ENCODE measurements at regions not wholly inside any gene's neighbourhood (a gene's known extent, or its start where the extent isn't known, plus 50 kb on each side); places are given as distances from the start of the nearest gene placed in this dataset.

- Histone ChIP-seq H4K8ac (ENCODE audit: extremely low read depth, insufficient read depth, low read length) (no peak overlapping the region), H3K4me2 (ENCODE audit: insufficient read depth in 1 of 2, low read depth in 2 of 2, low read length in 2 of 2) (no peak overlapping the region), H2AK5ac (ENCODE audit: low read depth, low read length) (no peak overlapping the region), H3K36me3 (ENCODE audit: control insufficient read depth in 2 of 4, insufficient read depth in 4 of 4, low read length in 3 of 4) (no peaks in the 10 kb centered on the region), H3K4ac (replicated peaks; ENCODE audit: insufficient read length, low read depth, low read length) (no peak overlapping the region), H3K14ac (ENCODE audit: insufficient read length) (no peak overlapping the region), H3K27me3 (replicated peaks in 1 of 4; ENCODE audit: control insufficient read depth in 3 of 4, extremely low read depth in 1 of 4, insufficient read depth in 3 of 4, low read length in 3 of 4) (no peaks in the 10 kb centered on the region), H4K91ac (replicated peaks; ENCODE audit: insufficient read length, low read length) (no peak overlapping the region), H3K79me2 (ENCODE audit: control insufficient read depth in 1 of 2, insufficient read depth in 2 of 2, low read length in 2 of 2) (no peaks in the 10 kb centered on the region), H2BK5ac (ENCODE audit: low read depth, low read length) (no peak overlapping the region), H2BK20ac (ENCODE audit: low read length) (no peak overlapping the region), H4K20me1 (replicated peaks in 1 of 2; ENCODE audit: control insufficient read depth in 1 of 2, insufficient read depth in 2 of 2, low read length in 2 of 2) (no peaks in the 10 kb centered on the region), H3K56ac (replicated peaks; ENCODE audit: insufficient read length, low read depth, low read length) (no peak overlapping the region), H2BK12ac (ENCODE audit: low read depth, low read length) (no peak overlapping the region), H3K23ac (ENCODE audit: insufficient read length) (no peak overlapping the region), H2BK15ac (ENCODE audit: low read length) (no peak overlapping the region), H4K5ac (ENCODE audit: insufficient read length, low read depth, low read length) (no peak overlapping the region), H3K23me2 (ENCODE audit: low read depth, low read length) (no peaks in the 10 kb centered on the region), H3K9ac (replicated peaks in 1 of 4; ENCODE audit: extremely low read depth in 1 of 4, low read depth in 3 of 4, low read length in 3 of 4) (no peak overlapping the region), H2BK120ac (replicated peaks; ENCODE audit: low read depth, low read length) (no peak overlapping the region), H3K18ac (ENCODE audit: extremely low read depth, low read length) (no peak overlapping the region), H3K9me3 (ENCODE audit: insufficient read depth in 2 of 2, low read depth in 1 of 2, low read length in 1 of 2) (no peaks in the 10 kb centered on the region), H3K79me1 (ENCODE audit: low read depth, low read length) (no peaks in the 10 kb centered on the region), H3K27ac (ENCODE audit: low read depth, low read length) (no peak overlapping the region), H2AFZ (ENCODE audit: low read length) (no peak overlapping the region), H3K4me1 (replicated peaks in 1 of 4; ENCODE audit: control insufficient read depth in 3 of 4, insufficient read depth in 4 of 4, low read length in 3 of 4) (no peaks in the 10 kb centered on the region), H3K4me3 (ENCODE audit: extremely low read depth in 1 of 4, insufficient read depth in 2 of 4, low read depth in 3 of 4, low read length in 4 of 4) (no peak overlapping the region)
- 93% methylated on average over 7 of the region's 7 CpGs; no CpG with 5 or more reads in 1 of the 2 experiments for WGBS, 2 experiments (ENCODE audit: extremely low coverage in 1 of 2, insufficient coverage in 1 of 2, insufficient read length in 1 of 2, insufficient replicate concordance in 2 of 2, low coverage in 1 of 2, low lambda C conversion rate in 2 of 2, missing lambda C conversion rate in 1 of 2)
- DNase-seq (ENCODE audit: low read depth in 1 of 2, low spot score in 2 of 2) (no peak), FAIRE-seq (no peak)
- ChIA-PET CTCF (ENCODE audit: partially characterized antibody) (no interaction called here), POLR2A (ENCODE audit: partially characterized antibody) (no interaction called here)
- TF ChIP-seq RFX5 (IDR thresholded peaks at IDR 0.05; ENCODE audit: borderline replicate concordance, low read depth, low read length) (no peak), NRF1 (IDR thresholded peaks at IDR 0.05; ENCODE audit: low read depth, low read length) (no peak), RXRA (IDR thresholded peaks at IDR 0.05; ENCODE audit: insufficient read depth, low read depth, low read length) (no peak), RBBP5 (IDR thresholded peaks at IDR 0.05; ENCODE audit: borderline replicate concordance, low read depth, low read length) (no peak), SIRT6 (IDR thresholded peaks at IDR 0.05; ENCODE audit: low read length) (no peak), POLR2A (IDR thresholded peaks at IDR 0.05; ENCODE audit: control extremely low read depth in 1 of 2, low read depth in 2 of 2, low read length in 2 of 2) (no peak), TAF7 (optimal IDR thresholded peaks at IDR 0.05; ENCODE audit: borderline replicate concordance, low read depth, low read length) (no peak), POU5F1 (IDR thresholded peaks at IDR 0.05; ENCODE audit: low read depth, low read length) (no peak), BCL11A (IDR thresholded peaks at IDR 0.05; ENCODE audit: low read depth in 2 of 2, low read length in 2 of 2) (no peak), POLR2AphosphoS5 (IDR thresholded peaks at IDR 0.05; ENCODE audit: low read depth, low read length) (no peak), EP300 (IDR thresholded peaks at IDR 0.05; ENCODE audit: borderline replicate concordance in 1 of 2, low read depth in 2 of 2, low read length in 2 of 2) (no peak), PHF8 (conservative IDR thresholded peaks at IDR 0.05; ENCODE audit: low read depth, low read length) (no peak), CHD2 (IDR thresholded peaks at IDR 0.05; ENCODE audit: low read length) (no peak)
- TF ChIP-seq, protein P1, sequence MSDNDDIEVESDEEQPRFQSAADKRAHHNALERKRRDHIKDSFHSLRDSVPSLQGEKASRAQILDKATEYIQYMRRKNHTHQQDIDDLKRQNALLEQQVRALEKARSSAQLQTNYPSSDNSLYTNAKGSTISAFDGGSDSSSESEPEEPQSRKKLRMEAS (IDR thresholded peaks at IDR 0.05), result no peak
- TF ChIP-seq, protein P2, sequence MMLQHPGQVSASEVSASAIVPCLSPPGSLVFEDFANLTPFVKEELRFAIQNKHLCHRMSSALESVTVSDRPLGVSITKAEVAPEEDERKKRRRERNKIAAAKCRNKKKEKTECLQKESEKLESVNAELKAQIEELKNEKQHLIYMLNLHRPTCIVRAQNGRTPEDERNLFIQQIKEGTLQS (IDR thresholded peaks at IDR 0.05; ENCODE audit: insufficient read depth, low read depth, low read length), result no peak
Measured at GRCh38 chr16:47876511-47876910, 279.3 kb downstream of the ABCC12 start.
